ENCODE measurements at regions not wholly inside any gene's neighbourhood (a gene's known extent, or its start where the extent isn't known, plus 50 kb on each side); places are given as distances from the start of the nearest gene placed in this dataset.

- ATAC-seq (no peak), DNase-seq (ENCODE audit: low spot score) (no peak)
- Mint-ChIP-seq H3K9me3 (no peaks in the 10 kb centered on the region), H3K4me1 (0 out of 2 replicates have a peak, but pooled peaks cover 5% of the 10 kb centered on the region), H3K27ac (no peak overlapping the region), H3K4me3 (no peak overlapping the region), H3K27me3 (ENCODE audit: low read depth) (no peaks in the 10 kb centered on the region), H3K36me3 (no peaks in the 10 kb centered on the region)
- ChIA-PET POLR2A (no interaction called here), CTCF (no interaction called here)
- TF ChIP-seq PRDM15 (CRISPR knock-in tag; IDR thresholded peaks at IDR 0.05) (no peak), ATF1 (CRISPR knock-in tag; IDR thresholded peaks at IDR 0.05) (no peak), USF1 (CRISPR knock-in tag; IDR thresholded peaks at IDR 0.05) (no peak), ATF2 (CRISPR knock-in tag; IDR thresholded peaks at IDR 0.05; ENCODE audit: borderline replicate concordance, low read depth) (no peak), ZNF317 (CRISPR knock-in tag; IDR thresholded peaks at IDR 0.05; ENCODE audit: borderline replicate concordance, low read depth) (no peak), HMGXB4 (CRISPR knock-in tag; IDR thresholded peaks at IDR 0.05) (no peak), USF2 (CRISPR knock-in tag; IDR thresholded peaks at IDR 0.05) (no peak), FOXJ3 (CRISPR knock-in tag; IDR thresholded peaks at IDR 0.05; ENCODE audit: borderline replicate concordance) (no peak), RORB (CRISPR knock-in tag; IDR thresholded peaks at IDR 0.05) (no peak), KAT7 (CRISPR knock-in tag; IDR thresholded peaks at IDR 0.05; ENCODE audit: borderline replicate concordance) (no peak), SMAD4 (CRISPR knock-in tag; IDR thresholded peaks at IDR 0.05) (no peak), NR2C2 (CRISPR knock-in tag; IDR thresholded peaks at IDR 0.05) (no peak), EMX1 (CRISPR knock-in tag; IDR thresholded peaks at IDR 0.05) (no peak), TCF7 (CRISPR knock-in tag; IDR thresholded peaks at IDR 0.05; ENCODE audit: low read depth) (no peak)
These were observed 92.9 kb upstream of the CYP1B1 start for GRCh38 chr2:38168710-38169480.

GRCh38 chr2:38167968-38168350 is 92.0 kb upstream of the CYP1B1 start:
- Mint-ChIP-seq H3K36me3 (no peaks in the 10 kb centered on the region), H3K4me3 (no peak overlapping the region), H3K27me3 (ENCODE audit: low read depth) (no peaks in the 10 kb centered on the region), H3K9me3 (no peaks in the 10 kb centered on the region), H3K27ac (no peak overlapping the region), H3K4me1 (0 out of 2 replicates have a peak, but pooled peaks cover 5% of the 10 kb centered on the region)
- CTCF ChIA-PET = no interaction called here
- POLR2A ChIA-PET = no interaction called here
- ATAC-seq (no peak), DNase-seq (ENCODE audit: low spot score) (no peak)
- TF ChIP-seq ELF4 (CRISPR knock-in tag; IDR thresholded peaks at IDR 0.05; ENCODE audit: low read depth) = no peak
- TF ChIP-seq GTF2I (CRISPR knock-in tag; conservative IDR thresholded peaks at IDR 0.05) = no peak
- TF ChIP-seq NR1H2 (CRISPR knock-in tag; IDR thresholded peaks at IDR 0.05) = no peak
- no peak for TF ChIP-seq MXD4 (CRISPR knock-in tag; IDR thresholded peaks at IDR 0.05; ENCODE audit: borderline replicate concordance)
- no peak for TF ChIP-seq CTCF (IDR thresholded peaks at IDR 0.05)
- TF ChIP-seq ZNF263 (CRISPR knock-in tag; IDR thresholded peaks at IDR 0.05; ENCODE audit: low read depth) = no peak
- TF ChIP-seq ETV6 (CRISPR knock-in tag; IDR thresholded peaks at IDR 0.05) = no peak
- no peak for TF ChIP-seq RELA (CRISPR knock-in tag; IDR thresholded peaks at IDR 0.05; ENCODE audit: borderline replicate concordance)
- no peak for TF ChIP-seq STAT6 (CRISPR knock-in tag; conservative IDR thresholded peaks at IDR 0.05; ENCODE audit: low read depth)
